Coronary artery (tissue), 2 donors: ENCODE measurements at regions not wholly inside any gene's neighbourhood (a gene's known extent, or its start where the extent isn't known, plus 50 kb on each side); places are given as distances from the start of the nearest gene placed in this dataset.

ENCODE experiments used
- DNase-seq: peaks from one replicate; pipeline ENCODE4 v3.0.0-alpha.2; 2017; ENCODE audit warnings: low spot score
- H3K27ac ChIP-seq, 2 donors: fragments of 200-600 bp; sonication (generic); one replicate each; pipeline ENCODE4 v1.5.1; 2016 to 2019
- H3K4me3 ChIP-seq: fragments of 200-600 bp; sonication (generic); 2 replicates; pipeline ENCODE4 v1.5.1; 2016; ENCODE audit warnings: mild to moderate bottlenecking, moderate library complexity
- CTCF ChIP-seq: fragments of 200-600 bp; sonication (generic); IDR thresholded peaks from one replicate; pipeline ENCODE4 v1.5.1; 2019; ENCODE audit warnings: antibody characterized with exemption

GRCh38 chr5:158482125-158482524 lies 617.6 kb downstream of the EBF1 start:
- Histone ChIP-seq H3K27ac (no peak overlapping the region), H3K4me3 (no peak overlapping the region)
- DNase-seq = no peak
- no peak for TF ChIP-seq CTCF

GRCh38 chr5:158478139-158478538 lies 619.2 kb upstream of the CLINT1 start:
- Histone ChIP-seq H3K27ac (no peak overlapping the region), H3K4me3 (no peak overlapping the region)
- DNase-seq = no peak
- TF ChIP-seq CTCF = no peak

- H3K4me3 ChIP-seq = no peak overlapping the region
- TF ChIP-seq CTCF = no peak
- H3K27ac ChIP-seq = no peak overlapping the region
- DNase-seq = no peak
These were observed 618.3 kb upstream of the CLINT1 start for GRCh38 chr5:158477214-158477613.

GRCh38 chr5:158473016-158473635 lies 614.2 kb upstream of the CLINT1 start:
- TF ChIP-seq CTCF = no peak
- Histone ChIP-seq H3K27ac (no peak overlapping the region), H3K4me3 (no peak overlapping the region)
- DNase-seq = no peak

GRCh38 chr5:158471535-158471924 lies 612.6 kb upstream of the CLINT1 start:
- H3K27ac ChIP-seq = no peak overlapping the region
- DNase-seq = no peak
- TF ChIP-seq CTCF = no peak
- H3K4me3 ChIP-seq = no peak overlapping the region

- DNase-seq = no peak
- TF ChIP-seq CTCF = no peak
- Histone ChIP-seq H3K27ac (no peak overlapping the region), H3K4me3 (no peak overlapping the region)
These were observed 612.0 kb upstream of the CLINT1 start for GRCh38 chr5:158470764-158471534.

GRCh38 chr5:158468444-158468843 lies 609.5 kb upstream of the CLINT1 start:
- no peak for TF ChIP-seq CTCF
- DNase-seq = no peak
- H3K27ac ChIP-seq = no peak overlapping the region
- no peak overlapping the region for H3K4me3 ChIP-seq
